ENCODE measurements at regions not wholly inside any gene's neighbourhood (a gene's known extent, or its start where the extent isn't known, plus 50 kb on each side); places are given as distances from the start of the nearest gene placed in this dataset.

DNA sequence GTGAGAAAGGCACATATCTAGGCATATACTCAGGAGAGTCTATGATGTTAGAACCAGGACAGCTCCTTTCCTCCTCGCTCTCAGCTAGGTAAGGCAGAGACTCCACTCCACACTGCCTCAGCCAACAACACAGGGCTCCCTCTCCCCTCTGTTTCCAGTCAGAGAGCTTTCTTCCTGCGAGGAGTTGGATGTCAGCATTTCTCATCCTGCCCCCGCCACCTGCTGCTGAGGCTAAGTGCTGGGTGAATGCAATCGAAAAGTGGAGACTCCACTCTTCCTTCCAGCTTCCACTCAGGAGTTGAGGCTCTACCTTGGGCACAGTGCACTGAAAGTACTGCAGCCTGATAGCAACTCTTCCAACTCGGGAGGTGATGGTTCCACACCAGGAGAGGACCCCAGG is 177.2 kb upstream of the RAB6C start:
- 63% methylated on average over 5 of the region's 5 CpGs for WGBS
- Histone ChIP-seq H3K36me3 (ENCODE audit: control insufficient read depth in 4 of 4, insufficient read depth in 3 of 4, low read depth in 1 of 4, low read length in 3 of 4) (no peaks in the 10 kb centered on the region), H3K27ac (ENCODE audit: low read depth in 1 of 2, low read length in 2 of 2) (no peak overlapping the region), H3K4me1 (ENCODE audit: control insufficient read depth in 4 of 4, insufficient read depth in 4 of 4, low read length in 3 of 4) (no peaks in the 10 kb centered on the region), H3K9ac (ENCODE audit: low read depth in 1 of 2, low read length in 2 of 2) (no peak overlapping the region), H3K4me3 (ENCODE audit: low read depth in 1 of 3, low read length in 3 of 3) (no peak overlapping the region), H3K9me3 (ENCODE audit: control insufficient read depth in 4 of 4, low read length in 3 of 4) (no peaks in the 10 kb centered on the region), H3K27me3 (ENCODE audit: control insufficient read depth in 4 of 4, insufficient read depth in 4 of 4, low read length in 3 of 4) (no peaks in the 10 kb centered on the region)
- peak; percentile 12 for DNase-seq (ENCODE audit: low spot score)
- TF ChIP-seq FOXA1 (IDR thresholded peaks at IDR 0.05) = no peak
- no peak for TF ChIP-seq FOXA2 (IDR thresholded peaks at IDR 0.05)
- TF ChIP-seq NR2F2 (IDR thresholded peaks at IDR 0.05) = no peak
- TF ChIP-seq, protein P1, sequence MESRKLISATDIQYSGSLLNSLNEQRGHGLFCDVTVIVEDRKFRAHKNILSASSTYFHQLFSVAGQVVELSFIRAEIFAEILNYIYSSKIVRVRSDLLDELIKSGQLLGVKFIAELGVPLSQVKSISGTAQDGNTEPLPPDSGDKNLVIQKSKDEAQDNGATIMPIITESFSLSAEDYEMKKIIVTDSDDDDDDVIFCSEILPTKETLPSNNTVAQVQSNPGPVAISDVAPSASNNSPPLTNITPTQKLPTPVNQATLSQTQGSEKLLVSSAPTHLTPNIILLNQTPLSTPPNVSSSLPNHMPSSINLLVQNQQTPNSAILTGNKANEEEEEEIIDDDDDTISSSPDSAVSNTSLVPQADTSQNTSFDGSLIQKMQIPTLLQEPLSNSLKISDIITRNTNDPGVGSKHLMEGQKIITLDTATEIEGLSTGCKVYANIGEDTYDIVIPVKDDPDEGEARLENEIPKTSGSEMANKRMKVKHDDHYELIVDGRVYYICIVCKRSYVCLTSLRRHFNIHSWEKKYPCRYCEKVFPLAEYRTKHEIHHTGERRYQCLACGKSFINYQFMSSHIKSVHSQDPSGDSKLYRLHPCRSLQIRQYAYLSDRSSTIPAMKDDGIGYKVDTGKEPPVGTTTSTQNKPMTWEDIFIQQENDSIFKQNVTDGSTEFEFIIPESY (IDR thresholded peaks at IDR 0.05) = no peak
- TF ChIP-seq, protein P2, sequence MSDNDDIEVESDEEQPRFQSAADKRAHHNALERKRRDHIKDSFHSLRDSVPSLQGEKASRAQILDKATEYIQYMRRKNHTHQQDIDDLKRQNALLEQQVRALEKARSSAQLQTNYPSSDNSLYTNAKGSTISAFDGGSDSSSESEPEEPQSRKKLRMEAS (IDR thresholded peaks at IDR 0.05) = no peak
- TF ChIP-seq RAD21 (IDR thresholded peaks at IDR 0.05) = no peak
- TF ChIP-seq, protein P3, sequence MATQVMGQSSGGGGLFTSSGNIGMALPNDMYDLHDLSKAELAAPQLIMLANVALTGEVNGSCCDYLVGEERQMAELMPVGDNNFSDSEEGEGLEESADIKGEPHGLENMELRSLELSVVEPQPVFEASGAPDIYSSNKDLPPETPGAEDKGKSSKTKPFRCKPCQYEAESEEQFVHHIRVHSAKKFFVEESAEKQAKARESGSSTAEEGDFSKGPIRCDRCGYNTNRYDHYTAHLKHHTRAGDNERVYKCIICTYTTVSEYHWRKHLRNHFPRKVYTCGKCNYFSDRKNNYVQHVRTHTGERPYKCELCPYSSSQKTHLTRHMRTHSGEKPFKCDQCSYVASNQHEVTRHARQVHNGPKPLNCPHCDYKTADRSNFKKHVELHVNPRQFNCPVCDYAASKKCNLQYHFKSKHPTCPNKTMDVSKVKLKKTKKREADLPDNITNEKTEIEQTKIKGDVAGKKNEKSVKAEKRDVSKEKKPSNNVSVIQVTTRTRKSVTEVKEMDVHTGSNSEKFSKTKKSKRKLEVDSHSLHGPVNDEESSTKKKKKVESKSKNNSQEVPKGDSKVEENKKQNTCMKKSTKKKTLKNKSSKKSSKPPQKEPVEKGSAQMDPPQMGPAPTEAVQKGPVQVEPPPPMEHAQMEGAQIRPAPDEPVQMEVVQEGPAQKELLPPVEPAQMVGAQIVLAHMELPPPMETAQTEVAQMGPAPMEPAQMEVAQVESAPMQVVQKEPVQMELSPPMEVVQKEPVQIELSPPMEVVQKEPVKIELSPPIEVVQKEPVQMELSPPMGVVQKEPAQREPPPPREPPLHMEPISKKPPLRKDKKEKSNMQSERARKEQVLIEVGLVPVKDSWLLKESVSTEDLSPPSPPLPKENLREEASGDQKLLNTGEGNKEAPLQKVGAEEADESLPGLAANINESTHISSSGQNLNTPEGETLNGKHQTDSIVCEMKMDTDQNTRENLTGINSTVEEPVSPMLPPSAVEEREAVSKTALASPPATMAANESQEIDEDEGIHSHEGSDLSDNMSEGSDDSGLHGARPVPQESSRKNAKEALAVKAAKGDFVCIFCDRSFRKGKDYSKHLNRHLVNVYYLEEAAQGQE (IDR thresholded peaks at IDR 0.05) = no peak
- no peak for TF ChIP-seq HNF4A (conservative IDR thresholded peaks at IDR 0.05)
- TF ChIP-seq SP1 (IDR thresholded peaks at IDR 0.05) = no peak
- TF ChIP-seq EGR1 (IDR thresholded peaks at IDR 0.05; ENCODE audit: low read depth in 2 of 2) = no peak
- no peak for TF ChIP-seq RXRA (IDR thresholded peaks at IDR 0.05)
- TF ChIP-seq, protein P4, sequence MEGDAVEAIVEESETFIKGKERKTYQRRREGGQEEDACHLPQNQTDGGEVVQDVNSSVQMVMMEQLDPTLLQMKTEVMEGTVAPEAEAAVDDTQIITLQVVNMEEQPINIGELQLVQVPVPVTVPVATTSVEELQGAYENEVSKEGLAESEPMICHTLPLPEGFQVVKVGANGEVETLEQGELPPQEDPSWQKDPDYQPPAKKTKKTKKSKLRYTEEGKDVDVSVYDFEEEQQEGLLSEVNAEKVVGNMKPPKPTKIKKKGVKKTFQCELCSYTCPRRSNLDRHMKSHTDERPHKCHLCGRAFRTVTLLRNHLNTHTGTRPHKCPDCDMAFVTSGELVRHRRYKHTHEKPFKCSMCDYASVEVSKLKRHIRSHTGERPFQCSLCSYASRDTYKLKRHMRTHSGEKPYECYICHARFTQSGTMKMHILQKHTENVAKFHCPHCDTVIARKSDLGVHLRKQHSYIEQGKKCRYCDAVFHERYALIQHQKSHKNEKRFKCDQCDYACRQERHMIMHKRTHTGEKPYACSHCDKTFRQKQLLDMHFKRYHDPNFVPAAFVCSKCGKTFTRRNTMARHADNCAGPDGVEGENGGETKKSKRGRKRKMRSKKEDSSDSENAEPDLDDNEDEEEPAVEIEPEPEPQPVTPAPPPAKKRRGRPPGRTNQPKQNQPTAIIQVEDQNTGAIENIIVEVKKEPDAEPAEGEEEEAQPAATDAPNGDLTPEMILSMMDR (IDR thresholded peaks at IDR 0.05; ENCODE audit: low read depth, low read length, missing input control) = no peak
- no peak for TF ChIP-seq GABPA (IDR thresholded peaks at IDR 0.05 in 1 of 2, conservative IDR thresholded peaks at IDR 0.05 in 1 of 2)

DNA sequence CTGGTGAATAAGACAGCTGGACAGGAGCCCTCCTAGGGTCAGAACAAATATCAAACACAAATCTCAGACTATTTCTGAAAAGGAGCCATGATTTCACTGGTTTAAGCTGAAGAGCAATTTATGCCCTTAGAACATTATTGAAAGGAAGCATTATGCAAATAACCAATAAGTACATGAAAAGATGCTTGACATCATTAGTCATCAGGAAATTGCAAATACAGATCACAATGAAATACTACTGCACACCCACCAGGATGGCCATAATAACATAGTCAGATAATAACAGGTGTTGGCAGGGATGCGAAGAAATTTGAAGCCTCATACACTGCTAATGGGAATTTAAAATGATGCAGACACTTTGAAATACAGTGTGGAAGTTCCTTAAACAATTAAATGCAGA is 176.4 kb upstream of the RAB6C start:
- no peaks in the 10 kb centered on the region for H3K4me1 ChIP-seq (ENCODE audit: control insufficient read depth in 4 of 4, insufficient read depth in 4 of 4, low read length in 3 of 4)
- WGBS = 92% methylated on average over 1 of the region's 1 CpG
- no peaks in the 10 kb centered on the region for H3K27me3 ChIP-seq (ENCODE audit: control insufficient read depth in 4 of 4, insufficient read depth in 4 of 4, low read length in 3 of 4)
- TF ChIP-seq RAD21 (IDR thresholded peaks at IDR 0.05) (no peak), TAF1 (conservative IDR thresholded peaks at IDR 0.05) (no peak), YY1 (IDR thresholded peaks at IDR 0.05) (no peak), RXRA (IDR thresholded peaks at IDR 0.05) (no peak), FOXA2 (IDR thresholded peaks at IDR 0.05) (no peak)
- TF ChIP-seq, protein P1 (IDR thresholded peaks at IDR 0.05) = no peak
- TF ChIP-seq, protein P5, sequence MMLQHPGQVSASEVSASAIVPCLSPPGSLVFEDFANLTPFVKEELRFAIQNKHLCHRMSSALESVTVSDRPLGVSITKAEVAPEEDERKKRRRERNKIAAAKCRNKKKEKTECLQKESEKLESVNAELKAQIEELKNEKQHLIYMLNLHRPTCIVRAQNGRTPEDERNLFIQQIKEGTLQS (IDR thresholded peaks at IDR 0.05) = no peak
- TF ChIP-seq, protein P4 (IDR thresholded peaks at IDR 0.05; ENCODE audit: low read depth, low read length, missing input control) = no peak
- H3K36me3 ChIP-seq (ENCODE audit: control insufficient read depth in 4 of 4, insufficient read depth in 3 of 4, low read depth in 1 of 4, low read length in 3 of 4) = no peaks in the 10 kb centered on the region
- H3K9ac ChIP-seq (ENCODE audit: low read depth in 1 of 2, low read length in 2 of 2) = no peak overlapping the region
- H3K27ac ChIP-seq (ENCODE audit: low read depth in 1 of 2, low read length in 2 of 2) = no peak overlapping the region
- H3K4me3 ChIP-seq (ENCODE audit: low read depth in 1 of 3, low read length in 3 of 3) = no peak overlapping the region
- no peaks in the 10 kb centered on the region for H3K9me3 ChIP-seq (ENCODE audit: control insufficient read depth in 4 of 4, low read length in 3 of 4)
- no peak for DNase-seq (ENCODE audit: low spot score)

Measured in liver (tissue), 8 donors.